SW480 (cell line): ENCODE measurements at regions not wholly inside any gene's neighbourhood (a gene's known extent, or its start where the extent isn't known, plus 50 kb on each side); places are given as distances from the start of the nearest gene placed in this dataset.
"Not testable (repeated sequence)": the region's sequence is repeated elsewhere in the genome, so short reads cannot be mapped to it uniquely, and the experiment has no call there.

Experiments
- DNase-seq: peaks from one replicate; pipeline ENCODE4 v3.0.0-alpha.2; 2016; ENCODE audit warnings: low spot score

GRCh38 chr2:62410926-62411456 lies 95.0 kb downstream of the TMEM17 start:
- DNase-seq: peak; percentile 84

GRCh38 chr2:62410015-62410453 lies 96.0 kb downstream of the TMEM17 start:
- DNase-seq: peak; percentile 62

DNA sequence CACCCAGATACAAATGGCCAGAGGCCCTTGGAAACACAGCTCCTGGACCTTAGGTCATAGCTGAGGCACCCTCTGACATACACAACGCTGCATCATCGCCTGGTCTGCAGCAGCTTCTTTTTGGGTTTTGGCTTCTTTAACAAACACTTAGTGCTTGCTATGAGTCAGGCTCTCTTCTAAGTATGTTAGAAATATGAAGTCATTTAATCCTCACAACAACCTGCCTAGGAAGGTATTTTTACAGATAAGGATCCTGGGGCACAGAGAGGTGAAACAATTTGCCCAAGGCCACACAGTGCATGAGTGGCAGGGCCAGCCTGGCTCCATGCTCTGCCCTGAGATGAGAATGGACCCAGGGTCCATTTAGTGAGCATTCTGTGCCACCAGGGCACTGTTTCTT lies 96.6 kb downstream of the TMEM17 start:
- DNase-seq: no peak

GRCh38 chr2:62408241-62408677 lies 97.7 kb downstream of the TMEM17 start:
- DNase-seq: no peak

- DNase-seq: no peak
Observed at GRCh38 chr2:62407838-62408237, 98.2 kb downstream of the TMEM17 start.

DNA sequence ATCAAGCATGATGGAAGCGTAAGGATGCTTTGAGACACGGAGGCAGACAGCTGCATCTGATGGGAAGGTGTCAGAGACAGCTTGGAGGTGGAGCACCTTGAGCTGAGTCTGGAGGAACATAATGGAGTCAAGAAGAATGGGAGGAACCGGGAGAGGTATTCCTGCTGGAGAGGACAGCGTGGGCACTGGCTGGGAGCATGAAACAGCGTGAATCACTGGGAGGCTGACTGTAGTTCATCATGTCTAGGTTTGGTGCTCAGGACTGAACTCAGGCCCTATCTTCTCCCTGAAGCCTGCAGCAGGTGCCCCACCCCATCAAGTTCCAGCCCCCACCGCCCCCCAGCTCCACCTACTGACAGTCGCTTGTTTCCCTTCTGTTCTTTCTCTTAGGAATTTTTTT lies 98.6 kb downstream of the TMEM17 start:
- no peak for DNase-seq

- DNase-seq: peak; percentile 76
Observed at GRCh38 chr2:62406573-62407043, 99.4 kb downstream of the TMEM17 start.

- no peak for DNase-seq
Observed at GRCh38 chr2:62404913-62405312, 101.1 kb downstream of the TMEM17 start.

DNA sequence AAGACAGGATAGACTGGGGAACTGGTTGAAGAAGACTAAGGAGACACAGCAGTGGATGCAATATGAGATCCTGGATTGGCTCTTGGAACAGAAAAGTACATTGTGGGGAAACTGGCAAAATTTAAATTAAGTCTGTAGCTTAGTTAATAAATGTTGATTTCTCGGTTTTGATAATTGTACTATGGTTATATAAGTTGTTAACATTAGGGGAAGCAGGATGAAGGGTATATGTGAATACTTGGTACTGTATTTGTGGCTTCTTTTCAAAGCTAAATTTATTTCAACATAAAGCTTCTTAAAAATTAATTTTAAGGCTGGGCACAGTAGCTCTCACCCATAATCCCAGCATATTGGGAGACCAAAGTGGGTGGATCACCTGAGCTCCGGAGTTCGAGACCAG lies 103.8 kb downstream of the TMEM17 start:
- DNase-seq: no peak

GRCh38 chr2:62398356-62398755 lies 107.6 kb downstream of the TMEM17 start:
- DNase-seq: no peak

GRCh38 chr2:62396880-62397279 lies 109.1 kb downstream of the TMEM17 start:
- no peak for DNase-seq

DNA sequence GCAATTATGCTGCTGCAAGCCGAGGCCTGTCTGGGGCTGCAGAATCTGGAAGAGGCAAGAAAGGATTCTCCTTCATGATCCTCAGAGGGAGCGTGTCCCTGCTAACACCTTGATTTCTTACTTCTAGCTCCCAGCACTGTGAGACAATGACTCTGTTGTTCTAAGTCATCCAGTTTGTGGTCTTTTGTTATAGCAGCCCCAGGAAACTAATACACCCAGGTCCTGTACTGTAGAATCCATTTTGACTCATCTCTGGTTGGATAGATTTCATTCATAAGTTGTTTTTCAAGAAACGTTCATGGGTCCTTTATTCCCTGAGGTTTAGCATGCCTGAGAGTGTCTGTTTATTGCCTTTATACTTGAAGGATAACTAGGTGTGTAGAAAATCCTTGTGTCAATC lies 112.7 kb downstream of the TMEM17 start:
- DNase-seq: no peak

DNA sequence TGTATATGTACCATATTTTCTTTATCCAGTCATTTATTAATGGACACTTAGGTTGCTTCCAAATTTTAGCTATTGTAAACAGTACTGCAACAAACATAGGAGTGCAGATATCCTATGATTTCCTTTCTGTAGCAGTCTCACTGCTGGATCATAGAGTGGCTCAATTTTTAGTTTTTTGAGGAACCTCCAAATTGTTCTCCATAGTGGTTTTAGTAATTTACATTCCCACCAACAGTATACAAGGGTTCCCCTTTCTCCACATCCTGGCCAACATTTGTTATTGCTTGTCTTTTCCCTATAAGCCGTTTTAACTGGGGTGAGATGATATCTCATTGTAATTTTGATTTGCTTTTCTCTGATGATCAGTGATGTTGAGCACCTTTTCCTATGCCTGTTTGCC lies 114.3 kb downstream of the TMEM17 start:
- DNase-seq: no peak

- not testable (repeated sequence) for DNase-seq
Observed at GRCh38 chr2:62386378-62386777, 119.6 kb downstream of the TMEM17 start.

GRCh38 chr2:62383846-62384245 lies 122.1 kb downstream of the TMEM17 start:
- DNase-seq: no peak

GRCh38 chr2:62382757-62383156 lies 123.2 kb downstream of the TMEM17 start:
- DNase-seq: no peak

- DNase-seq: no peak
Observed at GRCh38 chr2:62382122-62382521, 123.9 kb downstream of the TMEM17 start.

DNA sequence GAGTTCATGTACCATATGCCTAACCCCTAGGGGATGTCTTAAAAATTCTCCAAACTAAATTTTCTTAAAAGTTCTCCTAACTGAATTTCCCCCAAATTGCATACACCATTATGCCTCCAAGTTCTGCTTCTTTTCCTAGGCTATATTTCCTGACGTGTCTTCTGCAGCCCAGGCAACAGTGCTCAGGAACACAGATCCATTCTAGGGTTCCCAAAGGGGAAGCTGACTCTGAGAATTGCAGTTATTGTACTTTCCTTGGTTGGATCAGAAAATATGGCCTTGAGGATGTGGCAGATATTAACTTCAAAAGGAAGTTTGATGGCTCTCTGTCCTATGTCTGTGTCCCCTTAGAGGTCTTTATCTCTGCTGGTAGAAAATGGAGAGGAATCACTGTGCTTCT lies 124.3 kb downstream of the TMEM17 start:
- DNase-seq: no peak

DNA sequence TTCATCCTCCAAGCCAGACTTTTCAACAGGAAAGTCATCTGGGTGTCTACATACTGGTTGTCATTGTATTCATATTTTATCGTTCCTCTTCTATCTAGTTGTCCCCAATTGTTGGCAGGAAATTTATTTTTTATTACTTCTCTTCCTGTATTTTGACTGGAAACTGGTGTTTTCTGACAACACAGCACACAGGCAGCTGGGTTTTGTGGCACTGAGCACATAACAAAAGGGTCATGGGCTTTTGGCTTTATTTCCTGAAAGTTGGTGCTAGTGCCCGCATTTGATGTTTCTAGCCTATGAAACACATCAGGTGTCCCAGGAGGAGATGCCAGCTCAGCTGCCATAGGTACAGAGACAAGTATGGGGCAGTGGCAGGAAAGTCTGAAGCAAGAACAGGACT lies 126.4 kb downstream of the TMEM17 start:
- DNase-seq: no peak

GRCh38 chr2:62375113-62375420 lies 130.9 kb downstream of the TMEM17 start:
- no peak for DNase-seq

DNA sequence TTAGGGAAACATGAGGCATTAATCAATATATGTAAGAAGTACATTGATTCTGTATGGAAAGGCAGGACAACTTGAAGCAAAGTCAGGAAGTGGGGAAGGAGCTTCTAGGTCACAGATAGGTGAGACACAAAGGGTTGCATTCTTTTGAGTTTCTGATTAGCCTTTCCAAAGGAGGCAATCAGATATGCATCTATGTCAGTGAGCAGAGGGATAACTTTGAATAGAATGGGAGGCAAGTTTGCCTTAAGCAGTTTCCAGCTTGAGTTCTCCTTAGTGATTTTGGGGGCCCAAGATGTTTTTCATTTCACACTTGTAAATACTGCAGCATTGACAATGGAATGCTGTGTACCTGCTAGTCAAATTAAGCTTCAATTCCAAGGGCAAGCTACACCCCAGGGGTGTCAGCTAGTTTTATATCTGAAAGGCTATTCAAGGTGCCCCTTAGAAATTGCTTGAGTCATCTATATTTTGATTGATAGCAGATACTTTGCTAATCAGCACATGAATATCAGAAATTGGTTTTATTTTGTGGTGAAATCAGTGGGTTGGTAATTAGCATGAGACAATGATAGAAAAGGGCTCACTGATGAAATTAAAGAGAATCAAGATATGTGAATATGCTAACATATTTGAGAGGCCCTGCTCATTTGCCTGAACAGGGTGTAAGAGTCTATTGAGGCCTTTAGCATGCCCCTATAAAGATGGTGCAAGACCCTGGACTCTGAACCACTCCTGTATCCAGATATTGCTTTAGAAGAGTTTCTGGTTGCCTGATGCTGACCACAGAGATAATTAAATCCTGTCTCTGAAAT lies 131.5 kb downstream of the TMEM17 start:
- DNase-seq: no peak

GRCh38 chr2:62372824-62373223 lies 133.2 kb downstream of the TMEM17 start:
- no peak for DNase-seq

DNA sequence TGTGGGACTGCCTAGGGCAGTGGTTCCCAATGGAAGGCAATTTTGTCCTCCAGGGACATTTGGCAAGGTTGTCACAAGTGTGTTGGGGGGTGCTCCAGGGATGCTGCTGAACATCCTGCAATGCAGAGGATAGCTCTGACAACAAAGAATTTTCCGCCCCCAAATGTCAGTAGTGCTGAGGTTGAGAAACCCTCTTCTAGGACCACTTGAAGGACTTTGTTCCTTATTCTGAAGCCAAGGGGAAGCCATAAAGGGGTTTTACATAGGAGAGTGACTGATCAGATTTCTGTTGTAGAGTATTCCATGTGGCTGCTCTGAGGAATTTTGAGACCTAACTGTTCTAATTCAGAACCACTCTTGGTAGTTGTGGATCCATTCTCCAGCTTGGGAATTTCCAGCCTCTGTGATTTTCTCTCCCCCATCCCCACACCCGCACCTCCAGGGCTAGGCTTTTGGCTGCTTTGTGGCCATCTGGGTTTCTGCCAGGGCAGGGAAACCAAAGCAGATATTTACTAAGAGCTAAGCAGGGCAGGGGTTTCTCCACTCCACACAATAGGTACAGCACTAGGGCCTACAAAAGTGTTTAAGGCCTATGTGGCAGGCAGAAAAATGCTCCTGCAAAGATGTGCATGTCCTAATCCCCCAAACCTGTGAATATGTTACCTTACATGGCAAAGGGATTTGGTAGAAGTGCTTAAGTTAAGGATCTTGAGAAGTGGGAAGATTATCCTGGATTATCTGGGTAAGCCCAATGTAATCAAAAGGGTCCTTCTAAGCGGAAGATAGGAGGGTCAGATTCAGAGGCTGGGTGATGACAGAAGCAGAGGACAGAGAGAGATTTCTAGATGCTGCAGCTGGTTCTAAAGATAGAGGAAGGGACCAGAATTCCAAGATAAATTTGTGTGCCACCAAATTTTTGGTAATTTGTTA lies 135.4 kb downstream of the TMEM17 start:
- DNase-seq: no peak
